ENCODE measurements at regions not wholly inside any gene's neighbourhood (a gene's known extent, or its start where the extent isn't known, plus 50 kb on each side); places are given as distances from the start of the nearest gene placed in this dataset.

DNA sequence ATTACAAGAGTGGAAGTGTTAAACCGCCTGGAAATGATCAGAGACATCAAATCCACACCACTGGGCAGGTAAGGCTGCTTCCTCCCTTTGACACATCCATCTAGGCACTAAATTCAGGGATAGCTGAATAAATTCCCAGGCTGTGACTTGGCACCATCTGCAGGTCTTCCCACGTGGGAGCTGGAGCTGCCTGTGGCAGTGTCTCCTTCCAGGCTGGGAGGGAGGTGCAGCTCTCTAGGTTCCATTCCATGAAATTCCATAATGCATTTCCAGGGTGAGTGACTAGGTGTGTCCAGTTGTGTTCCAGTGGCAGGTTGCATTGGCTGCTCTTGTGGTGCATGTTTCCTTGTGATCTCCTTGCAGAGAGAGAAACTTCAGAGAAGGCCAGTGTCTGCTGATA lies 188.9 kb upstream of the CXCR4 start:
- ChIA-PET CTCF (interaction anchor here (1.3 kb wide), 1 partner anchor 77 kb away, joined by 3 read pairs; no protein-coding TSS in a partner anchor), POLR2A (no interaction called here)
- Histone ChIP-seq H3K27ac (ENCODE audit: extremely low read depth, low read depth, low read length) (no peak overlapping the region), H3K9me3 (ENCODE audit: control insufficient read depth, insufficient read depth, low read depth, low read length) (no peaks in the 10 kb centered on the region), H3K4me1 (ENCODE audit: control insufficient read depth, insufficient read depth, low read length) (no peaks in the 10 kb centered on the region), H3K36me3 (ENCODE audit: control insufficient read depth in 2 of 2, insufficient read depth in 1 of 2, low read length in 2 of 2) (no peaks in the 10 kb centered on the region), H3K4me3 (ENCODE audit: low read depth, low read length) (no peak overlapping the region)
- TF ChIP-seq ZNF621 (tag by site-specific recombination; IDR thresholded peaks at IDR 0.05): no peak
- TF ChIP-seq SCRT2 (tag by site-specific recombination; IDR thresholded peaks at IDR 0.05): no peak
- TF ChIP-seq ZNF530 (tag by site-specific recombination; IDR thresholded peaks at IDR 0.05; ENCODE audit: low read depth): no peak
- TF ChIP-seq ZNF274 (IDR thresholded peaks at IDR 0.05; ENCODE audit: low read length): no peak
- no peak for TF ChIP-seq ZNF274 (tag by site-specific recombination; IDR thresholded peaks at IDR 0.05; ENCODE audit: borderline replicate concordance)

DNA sequence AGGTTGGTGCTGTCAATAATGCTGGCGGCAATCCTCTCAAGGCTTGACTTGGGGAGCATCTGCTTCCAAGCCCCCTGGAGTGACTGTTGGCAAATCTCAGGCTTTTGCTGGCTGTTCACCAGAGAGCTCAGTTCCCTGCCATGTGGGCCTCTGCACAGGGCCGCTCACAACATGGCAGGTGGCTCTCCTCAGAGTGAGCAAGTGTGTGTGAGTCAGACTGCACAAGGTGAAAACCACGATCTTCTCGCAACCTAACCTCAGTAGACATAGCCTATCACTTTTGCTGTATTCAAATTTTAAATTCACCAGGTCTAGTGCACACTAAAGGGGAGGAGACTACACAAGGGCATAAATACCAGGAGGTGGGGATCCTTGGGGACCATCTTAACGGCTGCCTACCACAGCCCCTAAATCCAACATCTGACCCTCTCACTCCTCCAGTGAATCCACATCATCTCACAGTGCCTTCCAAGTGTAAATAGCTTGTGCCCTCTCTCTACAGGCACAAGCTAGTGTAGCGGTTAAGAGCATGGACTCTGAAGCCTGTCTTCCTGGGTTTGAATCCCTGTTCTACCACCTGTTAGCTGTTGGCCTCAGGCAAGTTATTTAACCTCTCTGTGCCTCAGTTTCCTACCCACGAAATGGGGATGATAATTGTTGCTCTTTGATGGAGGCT lies 187.7 kb upstream of the CXCR4 start:
- CTCF ChIA-PET: no interaction called here
- H3K27ac ChIP-seq (ENCODE audit: extremely low read depth, low read depth, low read length): no peak overlapping the region
- TF ChIP-seq HOXD13 (CRISPR knock-in tag; IDR thresholded peaks at IDR 0.05; ENCODE audit: borderline replicate concordance): no peak
- no peak for TF ChIP-seq ZNF830 (tag by site-specific recombination; IDR thresholded peaks at IDR 0.05; ENCODE audit: low read depth)
- TF ChIP-seq, protein P1, sequence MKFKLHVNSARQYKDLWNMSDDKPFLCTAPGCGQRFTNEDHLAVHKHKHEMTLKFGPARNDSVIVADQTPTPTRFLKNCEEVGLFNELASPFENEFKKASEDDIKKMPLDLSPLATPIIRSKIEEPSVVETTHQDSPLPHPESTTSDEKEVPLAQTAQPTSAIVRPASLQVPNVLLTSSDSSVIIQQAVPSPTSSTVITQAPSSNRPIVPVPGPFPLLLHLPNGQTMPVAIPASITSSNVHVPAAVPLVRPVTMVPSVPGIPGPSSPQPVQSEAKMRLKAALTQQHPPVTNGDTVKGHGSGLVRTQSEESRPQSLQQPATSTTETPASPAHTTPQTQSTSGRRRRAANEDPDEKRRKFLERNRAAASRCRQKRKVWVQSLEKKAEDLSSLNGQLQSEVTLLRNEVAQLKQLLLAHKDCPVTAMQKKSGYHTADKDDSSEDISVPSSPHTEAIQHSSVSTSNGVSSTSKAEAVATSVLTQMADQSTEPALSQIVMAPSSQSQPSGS (tag by site-specific recombination; IDR thresholded peaks at IDR 0.05; ENCODE audit: low read depth): no peak
- TF ChIP-seq ZNF324 (tag by site-specific recombination; IDR thresholded peaks at IDR 0.05): no peak
- TF ChIP-seq, protein P2, sequence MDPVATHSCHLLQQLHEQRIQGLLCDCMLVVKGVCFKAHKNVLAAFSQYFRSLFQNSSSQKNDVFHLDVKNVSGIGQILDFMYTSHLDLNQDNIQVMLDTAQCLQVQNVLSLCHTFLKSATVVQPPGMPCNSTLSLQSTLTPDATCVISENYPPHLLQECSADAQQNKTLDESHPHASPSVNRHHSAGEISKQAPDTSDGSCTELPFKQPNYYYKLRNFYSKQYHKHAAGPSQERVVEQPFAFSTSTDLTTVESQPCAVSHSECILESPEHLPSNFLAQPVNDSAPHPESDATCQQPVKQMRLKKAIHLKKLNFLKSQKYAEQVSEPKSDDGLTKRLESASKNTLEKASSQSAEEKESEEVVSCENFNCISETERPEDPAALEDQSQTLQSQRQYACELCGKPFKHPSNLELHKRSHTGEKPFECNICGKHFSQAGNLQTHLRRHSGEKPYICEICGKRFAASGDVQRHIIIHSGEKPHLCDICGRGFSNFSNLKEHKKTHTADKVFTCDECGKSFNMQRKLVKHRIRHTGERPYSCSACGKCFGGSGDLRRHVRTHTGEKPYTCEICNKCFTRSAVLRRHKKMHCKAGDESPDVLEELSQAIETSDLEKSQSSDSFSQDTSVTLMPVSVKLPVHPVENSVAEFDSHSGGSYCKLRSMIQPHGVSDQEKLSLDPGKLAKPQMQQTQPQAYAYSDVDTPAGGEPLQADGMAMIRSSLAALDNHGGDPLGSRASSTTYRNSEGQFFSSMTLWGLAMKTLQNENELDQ (tag by site-specific recombination; IDR thresholded peaks at IDR 0.05; ENCODE audit: low read depth): no peak
- TF ChIP-seq ZFP3 (tag by site-specific recombination; IDR thresholded peaks at IDR 0.05; ENCODE audit: low read depth): no peak
- no peak for TF ChIP-seq ZNF521 (tag by site-specific recombination; IDR thresholded peaks at IDR 0.05)
- TF ChIP-seq ZNF311 (tag by site-specific recombination; IDR thresholded peaks at IDR 0.05; ENCODE audit: borderline replicate concordance): no peak
- TF ChIP-seq ZNF24 (tag by site-specific recombination; IDR thresholded peaks at IDR 0.05): no peak
- TF ChIP-seq KLF7 (tag by site-specific recombination; IDR thresholded peaks at IDR 0.05; ENCODE audit: borderline replicate concordance): no peak
- no peak for TF ChIP-seq ZNF571 (tag by site-specific recombination; IDR thresholded peaks at IDR 0.05)
- TF ChIP-seq IKZF3 (tag by site-specific recombination; IDR thresholded peaks at IDR 0.05): no peak
- TF ChIP-seq, protein P3, sequence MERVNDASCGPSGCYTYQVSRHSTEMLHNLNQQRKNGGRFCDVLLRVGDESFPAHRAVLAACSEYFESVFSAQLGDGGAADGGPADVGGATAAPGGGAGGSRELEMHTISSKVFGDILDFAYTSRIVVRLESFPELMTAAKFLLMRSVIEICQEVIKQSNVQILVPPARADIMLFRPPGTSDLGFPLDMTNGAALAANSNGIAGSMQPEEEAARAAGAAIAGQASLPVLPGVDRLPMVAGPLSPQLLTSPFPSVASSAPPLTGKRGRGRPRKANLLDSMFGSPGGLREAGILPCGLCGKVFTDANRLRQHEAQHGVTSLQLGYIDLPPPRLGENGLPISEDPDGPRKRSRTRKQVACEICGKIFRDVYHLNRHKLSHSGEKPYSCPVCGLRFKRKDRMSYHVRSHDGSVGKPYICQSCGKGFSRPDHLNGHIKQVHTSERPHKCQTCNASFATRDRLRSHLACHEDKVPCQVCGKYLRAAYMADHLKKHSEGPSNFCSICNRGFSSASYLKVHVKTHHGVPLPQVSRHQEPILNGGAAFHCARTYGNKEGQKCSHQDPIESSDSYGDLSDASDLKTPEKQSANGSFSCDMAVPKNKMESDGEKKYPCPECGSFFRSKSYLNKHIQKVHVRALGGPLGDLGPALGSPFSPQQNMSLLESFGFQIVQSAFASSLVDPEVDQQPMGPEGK (tag by site-specific recombination; IDR thresholded peaks at IDR 0.05): no peak
- no peak for TF ChIP-seq ZFP69B (tag by site-specific recombination; IDR thresholded peaks at IDR 0.05)
- no peak for TF ChIP-seq ZNF785 (tag by site-specific recombination; IDR thresholded peaks at IDR 0.05)
- TF ChIP-seq ZNF266 (tag by site-specific recombination; IDR thresholded peaks at IDR 0.05; ENCODE audit: low read depth): no peak
- TF ChIP-seq ZNF146 (tag by site-specific recombination; IDR thresholded peaks at IDR 0.05): no peak
- no peak overlapping the region for H3K4me3 ChIP-seq (ENCODE audit: low read depth, low read length)
- no peaks in the 10 kb centered on the region for H3K36me3 ChIP-seq (ENCODE audit: control insufficient read depth in 2 of 2, insufficient read depth in 1 of 2, low read length in 2 of 2)
- POLR2A ChIA-PET: no interaction called here
- H3K9me3 ChIP-seq (ENCODE audit: control insufficient read depth, insufficient read depth, low read depth, low read length): no peaks in the 10 kb centered on the region
- H3K4me1 ChIP-seq (ENCODE audit: control insufficient read depth, insufficient read depth, low read length): no peaks in the 10 kb centered on the region
